MM.1S (cell line): ENCODE measurements at regions not wholly inside any gene's neighbourhood (a gene's known extent, or its start where the extent isn't known, plus 50 kb on each side); places are given as distances from the start of the nearest gene placed in this dataset.

Experiments used
- DNase-seq: peaks from one replicate; pipeline ENCODE4 v3.0.0-alpha.2; 2015
- H2AFZ ChIP-seq: fragments of 300-600 bp; sonication (generic); 2 replicates; pipeline ENCODE4 v1.6.0; 2016; ENCODE audit warnings: antibody characterized with exemption, low read length
- H3F3A ChIP-seq: fragments of 300-600 bp; sonication (generic); 2 replicates; pipeline ENCODE4 v1.6.1; 2016; ENCODE audit warnings: mild to moderate bottlenecking, antibody characterized with exemption, low read length, moderate library complexity, mixed read lengths; ENCODE audit not compliant: insufficient read depth
- H3K27ac ChIP-seq: fragments of 300-600 bp; sonication (generic); 2 replicates; pipeline ENCODE4 v1.5.1; 2016; ENCODE audit warnings: mild to moderate bottlenecking, low read length
- H3K27me3 ChIP-seq: fragments of 300-600 bp; sonication (generic); replicated peaks from 2 replicates; pipeline ENCODE4 v1.6.0; 2016; ENCODE audit warnings: low read length; ENCODE audit not compliant: insufficient read depth
- H3K36me3 ChIP-seq: fragments of 300-600 bp; sonication (generic); replicated peaks from 2 replicates; pipeline ENCODE4 v1.6.1; 2016; ENCODE audit warnings: mild to moderate bottlenecking, low read length, mixed read lengths; ENCODE audit not compliant: insufficient read depth
- H3K4me1 ChIP-seq: fragments of 300-600 bp; sonication (generic); 2 replicates; pipeline ENCODE4 v1.6.1; 2016; ENCODE audit warnings: low read length, mixed read lengths
- H3K4me2 ChIP-seq: fragments of 300-600 bp; sonication (generic); 2 replicates; pipeline ENCODE4 v1.6.0; 2016; ENCODE audit warnings: low read depth, low read length
- H3K4me3 ChIP-seq: fragments of 300-600 bp; sonication (generic); 2 replicates; pipeline ENCODE4 v1.5.1; 2016; ENCODE audit warnings: low read length, mixed read lengths
- H3K79me2 ChIP-seq: fragments of 300-600 bp; sonication (generic); 2 replicates; pipeline ENCODE4 v1.6.1; 2016; ENCODE audit warnings: mixed run types, low read length, mixed read lengths
- H3K9ac ChIP-seq: fragments of 300-600 bp; sonication (generic); 2 replicates; pipeline ENCODE4 v1.6.1; 2016; ENCODE audit warnings: low read length, mixed read lengths
- H3K9me2 ChIP-seq: fragments of 300-600 bp; sonication (generic); replicated peaks from 2 replicates; pipeline ENCODE4 v1.6.1; 2016; ENCODE audit warnings: mild to moderate bottlenecking, low read length, mixed read lengths; ENCODE audit not compliant: insufficient read depth
- H3K9me3 ChIP-seq: fragments of 300-600 bp; sonication (generic); replicated peaks from 2 replicates; pipeline ENCODE4 v1.6.1; 2016; ENCODE audit warnings: mild to moderate bottlenecking, low read length, mixed read lengths; ENCODE audit not compliant: insufficient read depth
- H4K20me1 ChIP-seq: fragments of 300-600 bp; sonication (generic); 2 replicates; pipeline ENCODE4 v1.6.1; 2016; ENCODE audit warnings: mild to moderate bottlenecking, low read length, moderate library complexity, mixed read lengths; ENCODE audit not compliant: insufficient read depth
- CTCF ChIP-seq: fragments of 300-600 bp; sonication (generic); IDR thresholded peaks from 2 replicates; pipeline ENCODE4 v1.5.1; 2016; ENCODE audit warnings: antibody characterized with exemption, low read length, mixed read lengths
- EZH2 ChIP-seq: fragments of 300-600 bp; sonication (generic); optimal IDR thresholded peaks from 2 replicates; pipeline ENCODE3; 2017; ENCODE audit warnings: low read depth, mild to moderate bottlenecking, antibody characterized with exemption, low read length, mixed read lengths
- EZH2phosphoT487 ChIP-seq: fragments of 300-600 bp; sonication (generic); IDR thresholded peaks from 2 replicates; pipeline ENCODE4 v1.6.1; 2018; ENCODE audit warnings: antibody characterized with exemption, low read length

- DNase-seq = no peak
- Histone ChIP-seq H3K79me2 (no peaks in the 10 kb centered on the region), H3K9me2 (no peaks in the 10 kb centered on the region), H3K9me3 (no peaks in the 10 kb centered on the region), H3K4me1 (no peaks in the 10 kb centered on the region), H3K27ac (no peak overlapping the region), H3K27me3 (no peaks in the 10 kb centered on the region), H3K9ac (no peak overlapping the region), H3K36me3 (no peaks in the 10 kb centered on the region), H3K4me3 (no peak overlapping the region), H4K20me1 (no peaks in the 10 kb centered on the region), H3K4me2 (no peak overlapping the region), H2AFZ (no peak overlapping the region), H3F3A (no peaks in the 10 kb centered on the region)
- no peak for TF ChIP-seq CTCF
- no peak for TF ChIP-seq EZH2phosphoT487
- TF ChIP-seq EZH2 = no peak
Observed at GRCh38 chr5:121386334-121386733, 465.3 kb upstream of the FTMT start.

GRCh38 chr5:121396716-121397115 lies 455.0 kb upstream of the FTMT start:
- Histone ChIP-seq H3K79me2 (no peaks in the 10 kb centered on the region), H2AFZ (no peak overlapping the region), H3K4me1 (no peaks in the 10 kb centered on the region), H3K9ac (no peak overlapping the region), H3K9me3 (no peaks in the 10 kb centered on the region), H3K9me2 (no peaks in the 10 kb centered on the region), H3F3A (no peaks in the 10 kb centered on the region), H3K27me3 (no peaks in the 10 kb centered on the region), H3K4me3 (no peak overlapping the region), H3K36me3 (no peaks in the 10 kb centered on the region), H3K4me2 (no peak overlapping the region), H3K27ac (no peak overlapping the region), H4K20me1 (no peaks in the 10 kb centered on the region)
- TF ChIP-seq EZH2phosphoT487 = no peak
- no peak for TF ChIP-seq EZH2
- no peak for TF ChIP-seq CTCF
- DNase-seq = no peak

- no peak for DNase-seq
- no peaks in the 10 kb centered on the region for H3K4me1 ChIP-seq
- H3K27me3 ChIP-seq = no peaks in the 10 kb centered on the region
- H3K36me3 ChIP-seq = no peaks in the 10 kb centered on the region
- no peak overlapping the region for H3K27ac ChIP-seq
- H3K4me2 ChIP-seq = no peak overlapping the region
- no peak overlapping the region for H3K4me3 ChIP-seq
- H3K9me2 ChIP-seq = no peaks in the 10 kb centered on the region
- no peaks in the 10 kb centered on the region for H4K20me1 ChIP-seq
- H3K9me3 ChIP-seq = no peaks in the 10 kb centered on the region
- no peak overlapping the region for H3K9ac ChIP-seq
- TF ChIP-seq CTCF (no peak), EZH2 (no peak), EZH2phosphoT487 (no peak)
- no peaks in the 10 kb centered on the region for H3F3A ChIP-seq
- no peak overlapping the region for H2AFZ ChIP-seq
- no peaks in the 10 kb centered on the region for H3K79me2 ChIP-seq
Observed at GRCh38 chr5:121399879-121400278, 451.8 kb upstream of the FTMT start.
